NCI-H2196 treated with DMSO at 0.1 percent for 48 hours (cell line): ENCODE measurements at regions not wholly inside any gene's neighbourhood (a gene's known extent, or its start where the extent isn't known, plus 50 kb on each side); places are given as distances from the start of the nearest gene placed in this dataset.
"Not testable (repeated sequence)": the region's sequence is repeated elsewhere in the genome, so short reads cannot be mapped to it uniquely, and the experiment has no call there.

Experiments used
- DNase-seq: peaks from one replicate; lab custom pipeline; 2025; ENCODE audit not compliant: unreplicated experiment; lab: John Stamatoyannopoulos, UW

- peak; percentile 50 for DNase-seq
Observed at GRCh38 chr2:167844714-167845530, 402.5 kb downstream of the STK39 start.

- no peak for DNase-seq
Observed at GRCh38 chr2:167843657-167844056, 403.7 kb downstream of the STK39 start.

- no peak for DNase-seq
Observed at GRCh38 chr2:167843217-167843616, 404.2 kb downstream of the STK39 start.

- DNase-seq: no peak
Observed at GRCh38 chr2:167842047-167842446, 405.3 kb downstream of the STK39 start.

GRCh38 chr2:167835290-167835689 is 412.1 kb downstream of the STK39 start:
- DNase-seq: not testable (repeated sequence)

- DNase-seq: no peak
Observed at GRCh38 chr2:167834707-167835106, 412.7 kb downstream of the STK39 start.

- DNase-seq: no peak
Observed at GRCh38 chr2:167833294-167833693, 414.1 kb downstream of the STK39 start.

GRCh38 chr2:167832868-167833287 is 414.5 kb downstream of the STK39 start:
- no peak for DNase-seq

GRCh38 chr2:167827352-167828097 is 419.9 kb downstream of the STK39 start:
- no peak for DNase-seq

- DNase-seq: no peak
Observed at GRCh38 chr2:167826906-167827305, 420.5 kb downstream of the STK39 start.

- no peak for DNase-seq
Observed at GRCh38 chr2:167825664-167826063, 421.7 kb downstream of the STK39 start.

- no peak for DNase-seq
Observed at GRCh38 chr2:167822690-167823465, 424.5 kb downstream of the STK39 start.

GRCh38 chr2:167820488-167820887 is 426.9 kb downstream of the STK39 start:
- DNase-seq: no peak

- no peak for DNase-seq
Observed at GRCh38 chr2:167818521-167818920, 428.9 kb downstream of the STK39 start.

GRCh38 chr2:167817908-167818307 is 429.5 kb downstream of the STK39 start:
- no peak for DNase-seq

- no peak for DNase-seq
Observed at GRCh38 chr2:167817422-167817821, 430.0 kb downstream of the STK39 start.

- no peak for DNase-seq
Observed at GRCh38 chr2:167816874-167817290, 430.5 kb downstream of the STK39 start.

GRCh38 chr2:167814881-167815718 is 432.3 kb downstream of the STK39 start:
- DNase-seq: no peak

GRCh38 chr2:167814482-167814880 is 432.9 kb downstream of the STK39 start:
- DNase-seq: not testable (repeated sequence)

- not testable (repeated sequence) for DNase-seq
Observed at GRCh38 chr2:167809799-167810198, 437.6 kb downstream of the STK39 start.
